ENCODE measurements at regions not wholly inside any gene's neighbourhood (a gene's known extent, or its start where the extent isn't known, plus 50 kb on each side); places are given as distances from the start of the nearest gene placed in this dataset.

DNA sequence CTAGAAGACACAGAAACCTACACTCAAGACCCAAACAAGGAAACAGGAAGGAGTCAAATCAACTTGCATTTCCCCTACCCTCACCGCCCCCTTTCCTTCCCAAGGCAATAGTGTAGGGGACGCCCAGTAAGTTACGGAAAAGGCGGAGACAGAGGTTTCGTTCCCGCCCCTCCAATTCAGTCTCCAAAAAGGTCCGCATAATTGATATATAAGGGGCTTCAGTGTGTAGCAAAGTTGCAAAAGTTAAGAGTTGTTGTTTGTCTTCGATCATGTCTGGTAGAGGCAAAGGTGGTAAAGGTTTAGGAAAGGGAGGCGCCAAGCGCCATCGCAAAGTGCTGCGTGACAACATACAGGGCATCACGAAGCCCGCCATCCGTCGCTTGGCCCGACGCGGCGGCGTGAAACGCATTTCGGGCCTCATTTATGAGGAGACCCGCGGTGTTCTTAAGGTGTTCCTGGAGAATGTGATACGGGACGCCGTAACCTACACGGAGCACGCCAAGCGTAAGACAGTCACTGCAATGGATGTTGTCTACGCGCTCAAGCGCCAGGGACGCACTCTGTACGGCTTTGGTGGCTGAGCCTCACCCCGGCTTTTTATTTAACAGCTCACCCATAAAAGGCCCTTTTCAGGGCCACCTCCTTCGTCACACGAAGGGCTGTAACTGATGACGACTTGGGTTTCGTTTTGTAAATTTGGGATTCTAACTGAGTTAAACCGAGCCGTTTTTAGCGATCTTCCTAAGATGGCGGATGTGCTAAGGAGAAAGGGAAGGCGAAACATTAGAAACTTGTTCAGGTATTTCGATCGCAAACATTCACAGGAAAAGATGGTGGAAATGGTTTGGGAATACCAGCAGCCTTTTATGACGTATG lies 124.6 kb upstream of the BTN3A2 start:
- TF ChIP-seq CTCF (IDR thresholded peaks at IDR 0.05) (no peak), POLR2A (IDR thresholded peaks at IDR 0.05) (no peak)
